ENCODE measurements at regions not wholly inside any gene's neighbourhood (a gene's known extent, or its start where the extent isn't known, plus 50 kb on each side); places are given as distances from the start of the nearest gene placed in this dataset.
"Not testable (repeated sequence)": the region's sequence is repeated elsewhere in the genome, so short reads cannot be mapped to it uniquely, and the experiment has no call there.

DNA sequence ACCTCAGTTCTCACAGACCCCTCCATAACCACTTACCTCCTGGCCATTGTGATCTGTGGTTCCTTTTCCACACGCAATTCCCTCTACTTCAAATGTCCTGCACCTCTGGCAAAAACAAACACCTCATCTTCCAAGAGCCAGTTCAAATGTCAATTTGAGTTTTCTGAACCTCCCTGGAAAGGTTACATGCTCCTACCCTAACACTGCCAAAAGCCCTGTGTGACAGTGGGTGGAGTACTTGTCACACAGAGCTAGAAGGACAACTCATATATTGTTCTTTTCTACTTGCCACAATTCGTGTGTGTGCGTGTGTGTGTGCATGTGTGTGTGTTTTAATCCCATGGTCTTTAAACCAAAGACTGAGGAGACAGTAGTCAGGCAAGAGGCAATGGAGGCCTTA is 331.8 kb upstream of the ARHGEF26 start:
- peaks cover 5% of the 10 kb centered on the region for H3K27me3 Mint-ChIP-seq (ENCODE audit: insufficient read depth, low read depth)
- Histone ChIP-seq H3K9me3 (ENCODE audit: low read depth) (no peaks in the 10 kb centered on the region), H3K27me3 (no peaks in the 10 kb centered on the region), H3K4me1 (peaks cover 6% of the 10 kb centered on the region), H4K20me1 (ENCODE audit: low read depth) (no peaks in the 10 kb centered on the region), H3K27ac (no peak overlapping the region), H3K9ac (no peak overlapping the region), H3F3A (ENCODE audit: low read depth) (no peaks in the 10 kb centered on the region), H3K36me3 (no peaks in the 10 kb centered on the region), H3K79me2 (ENCODE audit: low read depth) (no peaks in the 10 kb centered on the region), H3K4me3 (no peak overlapping the region), H3K4me2 (no peak overlapping the region), H2AFZ (replicated peaks) (no peak overlapping the region)
- H3K9me3 Mint-ChIP-seq, result no peaks in the 10 kb centered on the region
- H3K4me3 Mint-ChIP-seq, result no peak overlapping the region
- no peak for DNase-seq (ENCODE audit: low spot score)
- H3K4me1 Mint-ChIP-seq, result no peaks in the 10 kb centered on the region
- TF ChIP-seq, protein P1, sequence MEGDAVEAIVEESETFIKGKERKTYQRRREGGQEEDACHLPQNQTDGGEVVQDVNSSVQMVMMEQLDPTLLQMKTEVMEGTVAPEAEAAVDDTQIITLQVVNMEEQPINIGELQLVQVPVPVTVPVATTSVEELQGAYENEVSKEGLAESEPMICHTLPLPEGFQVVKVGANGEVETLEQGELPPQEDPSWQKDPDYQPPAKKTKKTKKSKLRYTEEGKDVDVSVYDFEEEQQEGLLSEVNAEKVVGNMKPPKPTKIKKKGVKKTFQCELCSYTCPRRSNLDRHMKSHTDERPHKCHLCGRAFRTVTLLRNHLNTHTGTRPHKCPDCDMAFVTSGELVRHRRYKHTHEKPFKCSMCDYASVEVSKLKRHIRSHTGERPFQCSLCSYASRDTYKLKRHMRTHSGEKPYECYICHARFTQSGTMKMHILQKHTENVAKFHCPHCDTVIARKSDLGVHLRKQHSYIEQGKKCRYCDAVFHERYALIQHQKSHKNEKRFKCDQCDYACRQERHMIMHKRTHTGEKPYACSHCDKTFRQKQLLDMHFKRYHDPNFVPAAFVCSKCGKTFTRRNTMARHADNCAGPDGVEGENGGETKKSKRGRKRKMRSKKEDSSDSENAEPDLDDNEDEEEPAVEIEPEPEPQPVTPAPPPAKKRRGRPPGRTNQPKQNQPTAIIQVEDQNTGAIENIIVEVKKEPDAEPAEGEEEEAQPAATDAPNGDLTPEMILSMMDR (IDR thresholded peaks at IDR 0.05), result no peak
- no peak for TF ChIP-seq EZH2phosphoT487 (IDR thresholded peaks at IDR 0.05)
- no peak for TF ChIP-seq EZH2 (IDR thresholded peaks at IDR 0.05)
- no peak overlapping the region for H3K27ac Mint-ChIP-seq
- no peaks in the 10 kb centered on the region for H3K36me3 Mint-ChIP-seq

DNA sequence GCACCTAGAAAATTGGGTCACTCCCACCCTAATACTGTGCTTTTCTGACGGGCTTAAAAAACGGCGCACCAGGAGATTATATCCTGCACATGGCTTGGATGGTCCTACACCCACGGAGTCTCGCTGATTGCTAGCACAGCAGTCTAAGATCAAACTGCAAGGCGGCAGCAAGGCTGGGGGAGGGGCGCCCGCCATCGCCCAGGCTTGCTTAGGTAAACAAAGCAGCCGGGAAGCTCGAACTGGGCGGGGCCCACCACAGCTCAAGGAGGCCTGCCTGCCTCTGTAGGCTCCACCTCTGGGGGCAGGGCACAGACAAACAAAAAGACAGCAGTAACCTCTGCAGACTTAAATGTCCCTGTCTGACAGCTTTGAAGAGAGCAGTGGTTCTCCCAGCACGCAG is 324.1 kb upstream of the ARHGEF26 start:
- H3K4me3 ChIP-seq; H3K27me3 ChIP-seq; DNase-seq (ENCODE audit: low spot score); H3K4me2 ChIP-seq; H3K4me1 ChIP-seq; H3K36me3 Mint-ChIP-seq; H3K27ac ChIP-seq; H4K20me1 ChIP-seq (ENCODE audit: low read depth); H3K27me3 Mint-ChIP-seq (ENCODE audit: insufficient read depth, low read depth); H3K9ac ChIP-seq; H3K27ac Mint-ChIP-seq; H3K4me1 Mint-ChIP-seq; H3K36me3 ChIP-seq; H3K4me3 Mint-ChIP-seq; H3F3A ChIP-seq (ENCODE audit: low read depth); H3K9me3 Mint-ChIP-seq; H3K79me2 ChIP-seq (ENCODE audit: low read depth); H2AFZ ChIP-seq (replicated peaks); H3K9me3 ChIP-seq (ENCODE audit: low read depth): not testable (repeated sequence)

DNA sequence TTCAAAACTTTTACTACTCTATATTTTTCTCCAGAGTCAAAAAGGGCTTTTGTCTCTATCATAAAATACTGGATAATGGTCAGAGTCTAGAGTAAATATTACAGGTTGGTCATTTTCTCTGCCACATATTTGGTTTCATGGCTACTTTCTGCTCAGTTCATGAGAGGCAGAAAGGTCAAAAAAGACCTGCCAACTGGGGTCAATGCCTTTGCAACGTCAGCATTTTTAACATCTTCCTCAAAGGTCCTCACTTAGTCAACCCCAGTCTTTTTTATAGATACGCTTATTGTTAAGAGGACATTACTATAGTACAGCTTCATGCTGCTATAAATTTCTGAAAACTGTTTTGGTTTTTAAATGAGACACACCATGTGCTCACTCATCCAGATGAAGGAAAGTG is 312.1 kb upstream of the ARHGEF26 start:
- H3K27me3 ChIP-seq, result no peaks in the 10 kb centered on the region
- no peaks in the 10 kb centered on the region for H3K9me3 ChIP-seq (ENCODE audit: low read depth)
- H3K36me3 ChIP-seq, result no peaks in the 10 kb centered on the region
- no peak overlapping the region for H3K27ac ChIP-seq
- no peak overlapping the region for H3K4me2 ChIP-seq
- no peaks in the 10 kb centered on the region for H3K9me3 Mint-ChIP-seq
- no peaks in the 10 kb centered on the region for H3K4me1 Mint-ChIP-seq
- H3K36me3 Mint-ChIP-seq, result no peaks in the 10 kb centered on the region
- H3K27me3 Mint-ChIP-seq (ENCODE audit: insufficient read depth, low read depth), result no peaks in the 10 kb centered on the region
- no peak overlapping the region for H3K9ac ChIP-seq
- TF ChIP-seq EZH2 (IDR thresholded peaks at IDR 0.05), result no peak
- no peak for TF ChIP-seq EZH2phosphoT487 (IDR thresholded peaks at IDR 0.05)
- TF ChIP-seq, protein P1 (IDR thresholded peaks at IDR 0.05), result no peak
- H3K27ac Mint-ChIP-seq, result no peak overlapping the region
- DNase-seq (ENCODE audit: low spot score), result no peak
- no peaks in the 10 kb centered on the region for H4K20me1 ChIP-seq (ENCODE audit: low read depth)
- no peaks in the 10 kb centered on the region for H3K4me1 ChIP-seq
- H3K4me3 Mint-ChIP-seq, result no peak overlapping the region
- no peak overlapping the region for H3K4me3 ChIP-seq
- H3K79me2 ChIP-seq (ENCODE audit: low read depth), result no peaks in the 10 kb centered on the region
- H3F3A ChIP-seq (ENCODE audit: low read depth), result no peaks in the 10 kb centered on the region
- H2AFZ ChIP-seq (replicated peaks), result no peak overlapping the region

GRCh38 chr3:153818338-153818737 is 302.9 kb upstream of the ARHGEF26 start:
- no peak for DNase-seq (ENCODE audit: low spot score)
- Mint-ChIP-seq H3K27ac (no peak overlapping the region), H3K9me3 (peaks cover 2% of the 10 kb centered on the region), H3K36me3 (no peaks in the 10 kb centered on the region), H3K27me3 (ENCODE audit: insufficient read depth, low read depth) (no peaks in the 10 kb centered on the region), H3K4me1 (no peaks in the 10 kb centered on the region), H3K4me3 (no peak overlapping the region)
- H3K36me3 ChIP-seq, result no peaks in the 10 kb centered on the region
- H3F3A ChIP-seq (ENCODE audit: low read depth), result no peaks in the 10 kb centered on the region
- no peaks in the 10 kb centered on the region for H4K20me1 ChIP-seq (ENCODE audit: low read depth)
- TF ChIP-seq EZH2 (IDR thresholded peaks at IDR 0.05), result no peak
- TF ChIP-seq, protein P1 (IDR thresholded peaks at IDR 0.05), result no peak
- TF ChIP-seq EZH2phosphoT487 (IDR thresholded peaks at IDR 0.05), result no peak
- H3K79me2 ChIP-seq (ENCODE audit: low read depth), result no peaks in the 10 kb centered on the region
- H3K4me1 ChIP-seq, result no peaks in the 10 kb centered on the region
- H3K4me3 ChIP-seq, result no peak overlapping the region
- no peak overlapping the region for H3K9ac ChIP-seq
- no peak overlapping the region for H2AFZ ChIP-seq (replicated peaks)
- no peaks in the 10 kb centered on the region for H3K9me3 ChIP-seq (ENCODE audit: low read depth)
- no peak overlapping the region for H3K27ac ChIP-seq
- H3K4me2 ChIP-seq, result no peak overlapping the region
- no peaks in the 10 kb centered on the region for H3K27me3 ChIP-seq
